ENCODE measurements at regions not wholly inside any gene's neighbourhood (a gene's known extent, or its start where the extent isn't known, plus 50 kb on each side); places are given as distances from the start of the nearest gene placed in this dataset.

DNA sequence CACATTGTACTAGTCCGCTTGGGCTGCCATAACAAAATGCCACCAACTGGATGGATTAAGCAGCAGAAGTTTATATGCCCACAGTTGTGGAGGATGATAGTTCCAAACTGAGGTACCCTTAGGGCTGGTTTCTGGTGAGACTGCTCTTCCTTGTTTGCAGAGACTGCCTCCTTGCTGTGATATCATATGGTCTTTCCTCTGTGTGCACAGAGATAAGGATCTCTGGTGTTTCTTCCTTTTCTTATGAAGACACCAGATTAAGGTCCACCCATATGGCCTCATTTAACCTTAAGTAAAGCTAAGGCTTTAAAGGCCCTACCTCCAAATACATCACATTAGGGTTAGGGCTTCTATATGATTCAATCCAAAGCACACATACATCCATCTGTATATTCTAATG, 738.2 kb upstream of the GCFC2 start:
- no peak for DNase-seq

DNA sequence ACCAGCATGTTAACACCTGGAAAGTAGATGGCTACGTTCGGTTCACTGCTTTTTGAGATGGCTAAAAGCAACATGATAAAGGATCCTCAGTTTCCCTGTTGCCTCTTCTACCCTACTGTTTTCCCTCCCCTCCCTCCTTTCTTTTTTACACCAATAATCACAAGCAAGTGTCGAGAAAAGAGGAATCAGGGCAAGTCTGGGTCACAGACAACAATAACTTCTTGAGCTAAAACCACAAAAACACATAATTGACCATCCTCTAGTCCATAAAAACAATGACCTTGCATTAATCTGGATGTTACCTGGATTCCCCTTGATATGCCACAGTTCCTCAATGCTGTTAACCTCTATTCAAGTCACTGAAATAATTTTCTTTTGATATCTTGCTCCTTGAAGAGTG, 736.6 kb upstream of the GCFC2 start:
- DNase-seq, result no peak

GRCh38 chr2:76446872-76447271, 736.2 kb upstream of the GCFC2 start:
- DNase-seq, result no peak

DNA sequence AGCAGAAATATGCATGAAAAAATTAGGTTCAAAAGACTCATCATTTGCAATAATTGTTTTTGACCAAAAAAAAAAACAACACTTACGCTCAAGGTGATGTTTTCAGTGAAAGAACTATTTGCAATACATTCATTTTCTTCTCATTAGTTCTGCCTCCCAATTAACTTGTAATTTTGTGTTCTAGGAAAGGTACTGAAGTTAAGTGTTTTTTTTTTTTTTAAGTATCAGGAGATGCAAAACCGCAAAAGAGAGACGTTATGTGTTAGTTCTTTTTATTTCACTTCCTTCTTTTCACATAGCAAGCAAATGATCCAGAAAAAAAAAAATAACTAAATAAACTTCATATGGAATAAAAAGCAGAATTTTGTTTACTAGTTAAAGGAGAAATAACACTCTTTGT, 735.2 kb upstream of the GCFC2 start:
- DNase-seq, result no peak

- DNase-seq, result no peak
Observed at GRCh38 chr2:76444732-76445131, 734.0 kb upstream of the GCFC2 start.

DNA sequence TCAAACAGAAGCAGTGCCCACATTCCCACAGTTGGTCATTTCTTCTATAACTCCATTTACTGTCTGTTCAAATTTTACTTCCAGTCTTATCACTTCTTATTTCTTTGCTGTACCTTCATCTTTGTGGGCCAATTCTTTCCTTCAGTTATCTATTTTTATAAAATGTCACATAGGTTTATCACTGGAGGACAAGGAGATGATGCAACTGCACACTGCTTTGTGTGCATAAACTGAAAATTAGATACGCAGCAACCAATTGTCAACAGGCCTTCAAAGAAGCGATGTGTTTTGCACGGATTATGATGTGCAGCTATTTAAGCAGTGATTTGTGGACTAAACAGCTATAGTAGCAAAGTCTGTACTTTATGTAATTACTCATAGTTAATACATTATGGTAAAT, 726.8 kb upstream of the GCFC2 start:
- DNase-seq, result no peak

DNA sequence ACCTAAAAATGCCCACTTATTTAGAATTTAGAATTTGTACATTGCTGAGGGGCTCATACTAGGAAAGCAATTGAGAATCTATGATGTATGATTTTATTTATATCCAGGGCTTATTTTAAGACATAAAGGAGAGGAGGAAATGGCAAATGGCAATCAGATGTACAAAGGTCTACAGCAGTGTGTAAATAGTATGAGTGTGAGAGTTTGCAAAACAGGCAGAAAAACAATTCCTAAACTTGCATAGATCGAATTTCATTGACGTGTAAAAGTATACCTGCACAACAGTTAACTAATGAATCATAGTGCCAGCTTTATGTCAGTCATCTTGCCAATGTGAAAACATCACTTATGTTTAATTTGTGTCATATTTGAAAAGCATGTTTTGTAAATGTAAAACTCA, 718.7 kb upstream of the GCFC2 start:
- DNase-seq, result no peak

GRCh38 chr2:76427452-76427851, 716.7 kb upstream of the GCFC2 start:
- DNase-seq, result no peak

- no peak for DNase-seq
Observed at GRCh38 chr2:76415821-76416220, 705.1 kb upstream of the GCFC2 start.

DNA sequence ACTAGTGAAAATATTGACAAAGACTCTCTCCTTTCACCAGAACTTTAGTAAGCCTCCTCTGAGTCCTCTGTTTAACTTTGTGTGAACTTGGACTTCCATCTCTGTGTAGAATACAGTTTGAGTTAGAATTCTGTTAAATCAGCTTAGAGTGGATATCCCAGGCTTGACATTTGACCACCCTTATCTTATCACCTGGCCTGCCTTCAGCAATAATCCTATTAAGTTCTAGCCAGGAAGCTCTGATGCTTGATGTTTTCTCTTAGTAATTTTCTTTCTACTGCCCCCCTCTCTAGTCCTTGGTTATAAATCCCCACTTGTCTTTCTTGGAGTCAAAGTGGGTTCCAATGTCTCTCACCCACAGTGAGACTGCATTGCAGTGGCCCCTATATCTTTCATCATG, 702.7 kb upstream of the GCFC2 start:
- no peak for DNase-seq

GRCh38 chr2:76406134-76406855, 695.6 kb upstream of the GCFC2 start:
- no peak for DNase-seq

- DNase-seq, result no peak
Observed at GRCh38 chr2:76393356-76393755, 682.6 kb upstream of the GCFC2 start.

- no peak for DNase-seq
Observed at GRCh38 chr2:76391678-76392077, 681.0 kb upstream of the GCFC2 start.

- no peak for DNase-seq
Observed at GRCh38 chr2:76387294-76387693, 676.6 kb upstream of the GCFC2 start.

- no peak for DNase-seq
Observed at GRCh38 chr2:76385943-76386342, 675.2 kb upstream of the GCFC2 start.

DNA sequence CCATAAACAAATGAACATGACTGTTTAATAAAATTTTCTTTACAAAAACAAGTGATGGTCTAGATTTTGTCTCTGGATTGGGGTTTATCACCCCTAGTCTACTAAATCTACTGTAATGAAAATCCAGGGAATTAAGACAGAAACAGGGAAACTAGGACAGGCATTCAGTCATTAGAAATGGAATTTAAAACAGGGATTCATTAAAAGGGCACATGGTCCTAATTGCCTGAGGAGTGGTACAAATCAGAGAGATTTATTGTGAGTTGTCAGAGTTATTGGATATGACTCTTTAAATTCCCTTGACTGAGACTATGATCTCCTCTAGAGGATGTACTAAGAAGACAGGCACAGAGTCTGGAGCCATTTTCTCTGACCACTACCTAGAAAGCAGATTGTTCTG, 670.9 kb upstream of the GCFC2 start:
- DNase-seq, result no peak

DNA sequence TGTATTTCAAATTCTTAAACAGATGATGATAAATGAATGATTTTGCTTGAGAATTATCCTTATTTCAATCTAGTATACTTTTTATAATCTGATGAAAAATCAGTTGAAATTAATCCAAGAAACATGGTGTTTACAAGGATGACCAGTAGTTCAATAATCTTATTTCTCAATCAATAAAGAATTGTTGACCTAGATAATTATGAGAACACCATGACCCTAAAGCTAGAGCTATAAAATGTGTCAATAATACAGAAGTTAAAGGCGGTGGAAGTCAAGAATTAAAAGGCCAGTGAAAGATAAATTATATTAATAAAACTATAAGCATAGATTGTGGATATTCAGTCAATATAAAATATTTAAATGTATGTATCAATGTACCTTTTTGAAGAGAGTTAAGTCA, 667.4 kb upstream of the GCFC2 start:
- DNase-seq, result no peak

DNA sequence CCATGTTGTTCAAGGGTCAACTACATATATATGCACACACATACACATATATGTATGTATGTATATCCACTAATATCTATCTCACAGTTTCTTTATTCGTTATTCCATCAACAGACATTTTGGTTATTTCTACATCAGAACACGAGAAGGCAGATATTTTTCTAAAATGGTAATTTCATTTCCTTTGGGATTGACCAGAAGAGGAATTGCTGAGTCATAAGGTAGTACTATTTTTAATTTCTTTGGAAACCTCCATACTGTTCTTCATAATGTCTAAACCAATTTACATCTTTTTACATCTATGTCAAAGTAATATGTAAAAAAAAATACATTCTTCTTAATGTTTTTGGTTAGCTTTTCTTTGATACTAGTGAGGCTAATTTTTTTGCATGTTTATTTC, 630.7 kb upstream of the GCFC2 start:
- no peak for DNase-seq

GRCh38 chr2:76332871-76333270, 622.2 kb upstream of the GCFC2 start:
- no peak for DNase-seq

DNA sequence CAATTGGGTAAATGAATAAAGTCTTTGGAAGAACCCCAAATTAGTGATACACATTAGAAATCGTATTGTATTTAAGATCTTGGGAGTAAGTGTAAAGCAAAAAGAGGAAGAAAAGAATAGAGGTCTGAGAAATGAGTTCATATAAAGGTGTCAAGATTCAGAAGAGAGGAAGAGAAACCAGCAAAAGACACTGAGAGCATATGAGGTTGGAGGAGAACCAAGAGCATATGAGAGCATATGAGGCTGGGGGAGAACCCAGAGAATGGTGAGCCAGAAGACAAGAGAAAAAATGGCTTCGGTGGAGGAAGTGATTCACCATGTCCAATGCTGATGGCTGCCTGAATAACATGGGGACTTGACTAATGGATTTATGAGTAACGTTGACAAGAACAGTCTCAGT, 620.1 kb upstream of the GCFC2 start:
- no peak for DNase-seq

DNA sequence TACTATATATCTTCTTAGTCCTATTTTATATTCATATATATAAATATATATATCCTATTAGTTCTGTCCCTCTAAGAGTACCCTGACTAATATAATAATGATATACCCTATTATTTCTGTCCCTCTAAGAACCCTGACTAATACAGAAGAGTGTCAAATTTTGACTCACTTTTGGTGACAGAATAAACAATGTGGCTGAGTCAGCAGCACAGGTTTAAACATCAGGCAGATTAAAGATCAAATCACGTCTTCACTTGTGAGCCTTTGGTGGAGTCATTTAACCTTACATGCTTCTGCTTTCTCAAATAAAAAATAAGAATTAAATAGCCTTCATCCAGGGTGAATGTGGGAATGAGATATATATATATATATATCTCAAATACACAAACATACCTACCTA, 615.9 kb upstream of the GCFC2 start:
- DNase-seq, result no peak

DNA sequence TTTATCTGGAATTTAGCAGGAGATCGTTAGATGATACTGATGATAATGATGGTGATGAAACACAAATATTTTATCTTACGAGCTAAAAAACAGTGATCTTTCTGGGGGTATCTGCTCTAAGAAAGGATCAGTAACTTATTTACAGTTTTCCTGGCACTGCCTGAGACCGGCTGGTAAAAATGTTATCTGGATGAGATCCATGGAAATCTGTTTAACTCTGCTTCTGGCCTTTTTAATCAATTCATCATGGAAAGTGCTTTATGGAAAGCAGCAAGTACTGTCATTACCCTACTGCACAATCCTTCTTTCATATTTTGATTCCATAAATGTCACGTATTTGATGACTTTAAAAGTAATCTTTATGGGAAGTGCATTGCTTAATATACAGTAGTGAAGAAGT, 612.7 kb upstream of the GCFC2 start:
- no peak for DNase-seq

DNA sequence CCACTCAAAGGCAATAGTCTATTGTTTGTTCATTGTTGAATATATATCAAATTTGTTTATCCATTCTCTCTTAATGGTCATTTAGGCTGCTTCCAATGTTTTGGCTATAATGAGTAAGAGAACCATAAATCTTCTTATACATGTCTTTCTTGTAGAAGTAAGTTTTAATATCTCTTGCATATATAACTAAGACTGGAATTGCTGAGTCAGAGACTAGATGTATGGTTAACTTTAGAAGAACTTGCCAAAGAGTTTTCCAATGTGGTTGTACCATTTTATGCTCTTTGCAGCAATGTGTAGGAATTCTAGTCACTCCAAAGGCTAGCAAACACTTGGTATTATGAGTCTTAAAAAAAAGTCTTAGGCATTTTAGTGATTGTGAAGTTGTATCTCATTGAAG, 610.0 kb upstream of the GCFC2 start:
- no peak for DNase-seq

- no peak for DNase-seq
Observed at GRCh38 chr2:76318848-76319360, 608.2 kb upstream of the GCFC2 start.

DNA sequence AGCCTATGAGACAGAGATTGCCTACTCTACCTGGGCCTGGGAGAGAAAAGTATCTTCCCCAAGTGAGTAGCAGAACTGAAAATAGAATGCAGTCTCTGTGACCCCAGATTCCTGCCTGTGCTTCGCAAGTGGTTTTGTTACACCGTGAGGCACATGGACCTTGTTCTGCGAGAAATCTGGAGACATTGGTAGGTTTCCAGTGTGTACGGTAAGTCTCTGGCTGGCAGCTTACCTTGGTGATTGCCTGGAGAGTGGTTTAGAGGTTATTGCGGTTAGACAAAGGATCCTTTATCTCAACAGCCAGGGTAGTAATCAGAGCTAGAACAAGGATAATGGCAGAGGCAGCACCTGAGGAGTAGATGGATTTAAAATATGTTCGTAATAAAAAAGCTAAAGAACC, 606.0 kb upstream of the GCFC2 start:
- no peak for DNase-seq
